SK-N-SH (cell line): ENCODE measurements at regions not wholly inside any gene's neighbourhood (a gene's known extent, or its start where the extent isn't known, plus 50 kb on each side); places are given as distances from the start of the nearest gene placed in this dataset.

Experiments used
- CTCF ChIA-PET: fragments of 300-600, 350-600 bp; formaldehyde crosslinking; extraction: SDS; loops from one replicate; lab custom pipeline; 2021; lab: Yijun Ruan, JAX
- POLR2A ChIA-PET: fragments of 350-600 bp; sonication (Branson Sonifier 250); formaldehyde crosslinking; extraction: SDS; loops from one replicate; lab custom pipeline; 2020; ENCODE audit warnings: antibody characterized with exemption, inconsistent platforms; lab: Yijun Ruan, JAX
- DNase-seq: peaks from one replicate; pipeline ENCODE4 v3.0.0; 2012
- H2AFZ ChIP-seq: fragments of 200-600 bp; sonication (generic); 2 replicates; pipeline ENCODE4 v1.8.1; 2016; ENCODE audit warnings: antibody characterized with exemption, mild to moderate bottlenecking, low read depth
- H3F3A ChIP-seq: fragments of 200-600 bp; sonication (generic); replicated peaks from 2 replicates; pipeline ENCODE3; 2016; ENCODE audit warnings: antibody characterized with exemption, mild to moderate bottlenecking; ENCODE audit not compliant: insufficient read depth
- H3K27ac ChIP-seq, 2 experiments: fragments of 200-500 bp in 1 of 2; fragments of 200-600 bp in 1 of 2; sonication (Bioruptor generic) in 1 of 2; sonication (generic), shearing (Covaris generic) in 1 of 2; 2 replicates each; pipeline versions ENCODE4 v1.5.1 to v1.6.1; 2014 to 2016; ENCODE audit warnings: low read depth in 2 of 2, inconsistent platforms in 1 of 2, low read length in 1 of 2, mild to moderate bottlenecking in 1 of 2, mixed read lengths in 1 of 2
- H3K27me3 ChIP-seq: fragments of 200-600 bp; sonication (generic), shearing (Covaris generic); 2 replicates; pipeline ENCODE4 v1.6.1; 2016; ENCODE audit warnings: mixed run types; ENCODE audit not compliant: insufficient read depth
- H3K36me3 ChIP-seq, 2 experiments: fragments of 200-500 bp in 1 of 2; fragments of 200-600 bp in 1 of 2; sonication (Bioruptor generic) in 1 of 2; sonication (generic) in 1 of 2; replicated peaks in 1 of 2; 2 replicates each; pipeline versions ENCODE3 to v1.5.1; 2014 to 2016; ENCODE audit warnings: low read length in 1 of 2, mild to moderate bottlenecking in 1 of 2; ENCODE audit not compliant: insufficient read depth in 2 of 2, control insufficient read depth in 1 of 2
- H3K4me1 ChIP-seq, 2 experiments: fragments of 200-500 bp in 1 of 2; fragments of 200-600 bp in 1 of 2; sonication (Bioruptor generic) in 1 of 2; sonication (generic), shearing (Covaris generic) in 1 of 2; 2 replicates each; pipeline versions ENCODE4 v1.5.1 to v1.6.1; 2014 to 2016; ENCODE audit warnings: low read depth in 1 of 2, low read length in 1 of 2, mixed run types in 1 of 2; ENCODE audit not compliant: insufficient read depth in 2 of 2, control insufficient read depth in 1 of 2
- H3K4me2 ChIP-seq: fragments of 200-600 bp; sonication (generic), shearing (Covaris generic); 2 replicates; pipeline ENCODE4 v1.6.1; 2017; ENCODE audit warnings: mixed run types
- H3K4me3 ChIP-seq, 2 experiments: fragments of 200-500 bp in 1 of 2; fragments of 200-600 bp in 1 of 2; sonication (Bioruptor generic) in 1 of 2; sonication (generic), shearing (Covaris generic) in 1 of 2; 2 replicates each; pipeline versions ENCODE4 v1.5.1 to v1.8.1; 2014 to 2016; ENCODE audit warnings: low read depth in 2 of 2, inconsistent platforms in 1 of 2, low read length in 1 of 2, mild to moderate bottlenecking in 1 of 2, mixed read lengths in 1 of 2, moderate library complexity in 1 of 2
- H3K79me2 ChIP-seq: fragments of 200-600 bp; sonication (generic); 2 replicates; pipeline ENCODE4 v1.8.1; 2017; ENCODE audit warnings: mild to moderate bottlenecking; ENCODE audit not compliant: insufficient read depth
- H3K9ac ChIP-seq: fragments of 200-600 bp; sonication (generic); 2 replicates; pipeline ENCODE4 v1.6.1; 2017; ENCODE audit warnings: mixed run types
- H3K9me2 ChIP-seq: fragments of 200-600 bp; sonication (generic); 2 replicates; pipeline ENCODE4 v1.6.1; 2017; ENCODE audit warnings: mixed run types
- H3K9me3 ChIP-seq: fragments of 200-600 bp; sonication (generic); 2 replicates; pipeline ENCODE4 v1.6.1; 2017; ENCODE audit warnings: mixed run types, mild to moderate bottlenecking, moderate library complexity
- H4K20me1 ChIP-seq: fragments of 200-600 bp; sonication (generic); 2 replicates; pipeline ENCODE4 v1.6.1; 2017; ENCODE audit warnings: mild to moderate bottlenecking, mixed run types; ENCODE audit not compliant: insufficient read depth
- CHD2 ChIP-seq: fragments of 150-350 bp; IDR thresholded peaks from 2 replicates; pipeline ENCODE4 v1.6.1; 2018; ENCODE audit warnings: low read length; ENCODE audit not compliant: partially characterized antibody
- CTCF ChIP-seq: fragments of 200-600 bp; sonication (generic); IDR thresholded peaks from 2 replicates; pipeline ENCODE4 v1.6.1; 2017; ENCODE audit warnings: antibody characterized with exemption, mild to moderate bottlenecking, moderate library complexity
- ELF1 ChIP-seq: IDR thresholded peaks from 2 replicates; pipeline ENCODE4 v1.4.0; 2012
- FOSL2 ChIP-seq: IDR thresholded peaks from 2 replicates; pipeline ENCODE4 v1.4.0; 2012; ENCODE audit warnings: low read depth, mild to moderate bottlenecking, moderate library complexity, borderline replicate concordance
- FOXJ3 ChIP-seq: sonication (generic); formaldehyde crosslinking; IDR thresholded peaks from 2 replicates; pipeline ENCODE4 v1.5.1; 2020; ENCODE audit warnings: mild to moderate bottlenecking, missing genetic modification reagents
- GABPA ChIP-seq: IDR thresholded peaks from 2 replicates; pipeline ENCODE4 v1.4.0; 2012; ENCODE audit warnings: low read depth, mild to moderate bottlenecking
- MEF2A ChIP-seq: IDR thresholded peaks from 2 replicates; pipeline ENCODE4 v1.4.0; 2012; ENCODE audit warnings: low read depth, borderline replicate concordance
- PBX3 ChIP-seq: IDR thresholded peaks from 2 replicates; pipeline ENCODE4; 2012
- RAD21 ChIP-seq: IDR thresholded peaks from 2 replicates; pipeline ENCODE4 v1.6.1; 2012; ENCODE audit warnings: mild to moderate bottlenecking, low read length
- RCOR1 ChIP-seq: fragments of 150-350 bp; IDR thresholded peaks from 2 replicates; pipeline ENCODE4 v1.6.1; 2017; ENCODE audit warnings: antibody characterized with exemption, low read length
- RFX5 ChIP-seq: IDR thresholded peaks from 2 replicates; pipeline ENCODE4 v1.6.1; 2012; ENCODE audit warnings: mild to moderate bottlenecking, improper control_type of control experiment, low read length
- RXRA ChIP-seq: IDR thresholded peaks from 2 replicates; pipeline ENCODE4 v1.4.0; 2012; ENCODE audit warnings: low read depth, mild to moderate bottlenecking, borderline replicate concordance
- SMC3 ChIP-seq: IDR thresholded peaks from 2 replicates; pipeline ENCODE4 v1.6.1; 2012; ENCODE audit warnings: low read depth, low read length, improper control_type of control experiment
- TAF1 ChIP-seq: IDR thresholded peaks from 2 replicates; pipeline ENCODE4 v1.6.1; 2012; ENCODE audit warnings: low read depth, mild to moderate bottlenecking, low read length, moderate library complexity, borderline replicate concordance
- TCF12 ChIP-seq: IDR thresholded peaks from 2 replicates; pipeline ENCODE4 v1.4.0; 2012
- YY1 ChIP-seq: IDR thresholded peaks from 2 replicates; pipeline ENCODE4 v1.4.0; 2012; ENCODE audit warnings: low read depth, mild to moderate bottlenecking
- WGBS: methylation state at CpG from one replicate; pipeline ENCODE4 v1.1.6; 2017; ENCODE audit warnings: low lambda C conversion rate; 5-methylcytosine and 5-hydroxymethylcytosine counted together
- TF ChIP-seq, protein P1 (sequence below): IDR thresholded peaks from 2 replicates; pipeline ENCODE4 v1.4.0; 2012; ENCODE audit warnings: low read depth
- TF ChIP-seq, protein P2 (sequence below): IDR thresholded peaks from 2 replicates; pipeline ENCODE4 v1.6.1; 2012; ENCODE audit warnings: mild to moderate bottlenecking, low read depth, low read length, moderate library complexity

DNA sequence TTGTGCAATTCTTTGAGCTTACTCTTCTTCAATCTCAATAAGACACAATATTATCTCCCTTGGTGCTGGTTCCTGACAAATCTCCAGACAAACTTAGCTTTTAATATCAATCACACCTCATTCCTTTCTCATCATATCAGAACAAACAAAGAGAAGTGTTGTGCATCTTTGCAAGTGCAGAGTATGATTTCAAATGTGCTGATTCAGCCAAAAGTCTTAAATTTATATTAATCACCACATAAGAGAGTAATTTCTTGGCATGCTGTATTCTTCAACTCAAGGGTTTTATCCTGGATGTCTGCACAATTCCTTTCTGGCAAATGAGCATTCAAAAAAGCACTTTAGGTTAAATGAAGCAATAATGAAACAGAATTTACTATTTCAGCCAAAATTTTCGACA lies 877.8 kb downstream of the ANKRD7 start:
- 13% methylated on average over 1 of the region's 1 CpG for WGBS
- no peaks in the 10 kb centered on the region for H3K36me3 ChIP-seq

DNA sequence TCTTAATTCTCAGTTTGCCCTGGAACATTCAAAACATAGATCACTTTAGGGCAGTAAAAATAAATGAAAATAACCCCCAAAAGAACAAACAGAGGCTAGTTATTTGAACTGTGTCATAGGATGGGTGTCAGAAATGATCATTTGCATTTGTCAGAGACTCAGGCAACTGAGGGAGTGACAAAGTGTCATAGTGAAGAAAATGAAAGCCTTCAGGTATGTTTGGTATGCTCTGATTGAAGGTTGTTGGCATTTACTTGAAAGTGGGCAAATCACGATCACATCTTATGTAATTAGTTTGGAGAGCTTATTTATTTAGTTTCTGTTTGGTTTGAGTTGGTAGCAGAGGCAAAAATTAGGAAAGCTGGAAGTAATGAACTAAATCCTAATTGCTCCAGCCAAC lies 880.9 kb downstream of the ANKRD7 start:
- no peaks in the 10 kb centered on the region for H3K9me3 ChIP-seq
- 33% methylated on average over 1 of the region's 1 CpG for WGBS
- TF ChIP-seq PBX3 (no peak), MEF2A (no peak), FOXJ3 (CRISPR knock-in tag) (no peak), FOSL2 (no peak), RXRA (no peak), CTCF (no peak), GABPA (no peak), RCOR1 (no peak), ELF1 (no peak), RFX5 (no peak), SMC3 (no peak), RAD21 (no peak)
- TF ChIP-seq, protein P1, sequence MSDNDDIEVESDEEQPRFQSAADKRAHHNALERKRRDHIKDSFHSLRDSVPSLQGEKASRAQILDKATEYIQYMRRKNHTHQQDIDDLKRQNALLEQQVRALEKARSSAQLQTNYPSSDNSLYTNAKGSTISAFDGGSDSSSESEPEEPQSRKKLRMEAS: no peak
- TF ChIP-seq, protein P2, sequence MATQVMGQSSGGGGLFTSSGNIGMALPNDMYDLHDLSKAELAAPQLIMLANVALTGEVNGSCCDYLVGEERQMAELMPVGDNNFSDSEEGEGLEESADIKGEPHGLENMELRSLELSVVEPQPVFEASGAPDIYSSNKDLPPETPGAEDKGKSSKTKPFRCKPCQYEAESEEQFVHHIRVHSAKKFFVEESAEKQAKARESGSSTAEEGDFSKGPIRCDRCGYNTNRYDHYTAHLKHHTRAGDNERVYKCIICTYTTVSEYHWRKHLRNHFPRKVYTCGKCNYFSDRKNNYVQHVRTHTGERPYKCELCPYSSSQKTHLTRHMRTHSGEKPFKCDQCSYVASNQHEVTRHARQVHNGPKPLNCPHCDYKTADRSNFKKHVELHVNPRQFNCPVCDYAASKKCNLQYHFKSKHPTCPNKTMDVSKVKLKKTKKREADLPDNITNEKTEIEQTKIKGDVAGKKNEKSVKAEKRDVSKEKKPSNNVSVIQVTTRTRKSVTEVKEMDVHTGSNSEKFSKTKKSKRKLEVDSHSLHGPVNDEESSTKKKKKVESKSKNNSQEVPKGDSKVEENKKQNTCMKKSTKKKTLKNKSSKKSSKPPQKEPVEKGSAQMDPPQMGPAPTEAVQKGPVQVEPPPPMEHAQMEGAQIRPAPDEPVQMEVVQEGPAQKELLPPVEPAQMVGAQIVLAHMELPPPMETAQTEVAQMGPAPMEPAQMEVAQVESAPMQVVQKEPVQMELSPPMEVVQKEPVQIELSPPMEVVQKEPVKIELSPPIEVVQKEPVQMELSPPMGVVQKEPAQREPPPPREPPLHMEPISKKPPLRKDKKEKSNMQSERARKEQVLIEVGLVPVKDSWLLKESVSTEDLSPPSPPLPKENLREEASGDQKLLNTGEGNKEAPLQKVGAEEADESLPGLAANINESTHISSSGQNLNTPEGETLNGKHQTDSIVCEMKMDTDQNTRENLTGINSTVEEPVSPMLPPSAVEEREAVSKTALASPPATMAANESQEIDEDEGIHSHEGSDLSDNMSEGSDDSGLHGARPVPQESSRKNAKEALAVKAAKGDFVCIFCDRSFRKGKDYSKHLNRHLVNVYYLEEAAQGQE: no peak
- TF ChIP-seq, all 33 proteins: peak for 0
- no peak for DNase-seq
- Histone ChIP-seq H3K9me2 (no peaks in the 10 kb centered on the region), H2AFZ (no peak overlapping the region), H3K36me3 (no peaks in the 10 kb centered on the region), H3K4me2 (no peak overlapping the region), H3K79me2 (no peaks in the 10 kb centered on the region), H3K4me3 (no peak overlapping the region), H3F3A (no peaks in the 10 kb centered on the region), H3K27me3 (no peaks in the 10 kb centered on the region), H3K4me1 (no peaks in the 10 kb centered on the region), H3K27ac (no peak overlapping the region), H3K9ac (no peak overlapping the region), H4K20me1 (no peaks in the 10 kb centered on the region)
- ChIA-PET POLR2A (no interaction called here), CTCF (no interaction called here)

More for the DNA sequence above, 877.8 kb downstream of the ANKRD7 start:
- Histone ChIP-seq H3K27me3 (no peaks in the 10 kb centered on the region), H3K9ac (no peak overlapping the region), H2AFZ (no peak overlapping the region), H3K4me3 (no peak overlapping the region), H3K4me1 (no peaks in the 10 kb centered on the region), H3F3A (no peaks in the 10 kb centered on the region), H3K27ac (no peak overlapping the region), H3K79me2 (no peaks in the 10 kb centered on the region), H3K9me3 (no peaks in the 10 kb centered on the region), H4K20me1 (no peaks in the 10 kb centered on the region), H3K4me2 (no peak overlapping the region), H3K9me2 (no peaks in the 10 kb centered on the region)
- POLR2A ChIA-PET: no interaction called here
- TF ChIP-seq TAF1: no peak
- TF ChIP-seq YY1: no peak
- TF ChIP-seq RCOR1: no peak
- no peak for TF ChIP-seq FOSL2
- TF ChIP-seq TCF12: no peak
- no peak for TF ChIP-seq CHD2
- DNase-seq: no peak
- CTCF ChIA-PET: interaction anchor here (1.4 kb wide), 1 partner anchor 74 kb away, joined by 4 read pairs; no protein-coding TSS in a partner anchor
